ENCODE measurements at regions not wholly inside any gene's neighbourhood (a gene's known extent, or its start where the extent isn't known, plus 50 kb on each side); places are given as distances from the start of the nearest gene placed in this dataset.
"Not testable (repeated sequence)": the region's sequence is repeated elsewhere in the genome, so short reads cannot be mapped to it uniquely, and the experiment has no call there.

GRCh38 chrX:136975684-136976470, 57.9 kb downstream of the GPR101 start:
- DNase-seq (no peak), ATAC-seq (no peak)
- H3K4me1 Mint-ChIP-seq: no peaks in the 10 kb centered on the region
- no peaks in the 10 kb centered on the region for H3K36me3 Mint-ChIP-seq
- peaks cover 0 to 11% (median 2%) of the 10 kb centered on the region in 9 donors for H3K9me3 Mint-ChIP-seq
- no peaks in the 10 kb centered on the region for H3K27me3 Mint-ChIP-seq
- no peak overlapping the region for H3K4me3 Mint-ChIP-seq
- no peak overlapping the region for H3K27ac Mint-ChIP-seq
- POLR2A ChIA-PET: no interaction called here

- no peaks in the 10 kb centered on the region for H3K27me3 Mint-ChIP-seq
- POLR2A ChIA-PET: no interaction called here
- no peaks in the 10 kb centered on the region for H3K4me1 Mint-ChIP-seq
- no peaks in the 10 kb centered on the region for H3K9me3 Mint-ChIP-seq
- H3K36me3 Mint-ChIP-seq: no peaks in the 10 kb centered on the region
- no peak overlapping the region for H3K27ac Mint-ChIP-seq
- DNase-seq (no peak), ATAC-seq (no peak)
- H3K4me3 Mint-ChIP-seq: no peak overlapping the region
These were observed 65.8 kb downstream of the GPR101 start for GRCh38 chrX:136967966-136968365.

- no peak for DNase-seq
- POLR2A ChIA-PET: no interaction called here
- no peak for ATAC-seq
- Mint-ChIP-seq H3K27ac (no peak overlapping the region), H3K36me3 (no peaks in the 10 kb centered on the region), H3K4me3 (no peak overlapping the region), H3K27me3 (no peaks in the 10 kb centered on the region), H3K9me3 (no peaks in the 10 kb centered on the region), H3K4me1 (no peaks in the 10 kb centered on the region)
These were observed 69.8 kb downstream of the GPR101 start for GRCh38 chrX:136963973-136964372.

GRCh38 chrX:136961594-136962135, 72.1 kb downstream of the GPR101 start:
- ATAC-seq (no peak), DNase-seq (no peak)
- H3K9me3 Mint-ChIP-seq: no peaks in the 10 kb centered on the region
- no peak overlapping the region for H3K4me3 Mint-ChIP-seq
- POLR2A ChIA-PET: no interaction called here
- H3K36me3 Mint-ChIP-seq: no peaks in the 10 kb centered on the region
- no peaks in the 10 kb centered on the region for H3K4me1 Mint-ChIP-seq
- no peak overlapping the region for H3K27ac Mint-ChIP-seq
- H3K27me3 Mint-ChIP-seq: no peaks in the 10 kb centered on the region

GRCh38 chrX:136954930-136955329, 74.4 kb upstream of the RBMX start:
- H3K9me3 Mint-ChIP-seq: no peaks in the 10 kb centered on the region
- H3K4me1 Mint-ChIP-seq: no peaks in the 10 kb centered on the region
- no peaks in the 10 kb centered on the region for H3K27me3 Mint-ChIP-seq
- H3K36me3 Mint-ChIP-seq: no peaks in the 10 kb centered on the region
- ATAC-seq (no peak), DNase-seq (peak in 2 of 10 donors; percentile 9 to 10)
- POLR2A ChIA-PET: no interaction called here
- no peak overlapping the region for H3K27ac Mint-ChIP-seq
- no peak overlapping the region for H3K4me3 Mint-ChIP-seq

GRCh38 chrX:136953867-136954787, 73.6 kb upstream of the RBMX start:
- Mint-ChIP-seq H3K4me3 (no peak overlapping the region), H3K36me3 (no peaks in the 10 kb centered on the region), H3K4me1 (no peaks in the 10 kb centered on the region), H3K9me3 (no peaks in the 10 kb centered on the region), H3K27me3 (no peaks in the 10 kb centered on the region), H3K27ac (no peak overlapping the region)
- peak; percentile 49 to 61 for ATAC-seq
- peak; percentile 10 to 74 (median 36) for DNase-seq
- POLR2A ChIA-PET: no interaction called here

- Mint-ChIP-seq H3K4me1 (no peaks in the 10 kb centered on the region), H3K4me3 (no peak overlapping the region)
These were observed 69.7 kb upstream of the RBMX start for GRCh38 chrX:136950211-136950610.

GRCh38 chrX:136941396-136942337, 61.1 kb upstream of the RBMX start:
- POLR2A ChIA-PET: no interaction called here
- Mint-ChIP-seq H3K36me3 (peaks cover 0 to 7% (median 0%) of the 10 kb centered on the region in 3 donors), H3K27ac (no peak overlapping the region), H3K4me3 (no peak overlapping the region), H3K27me3 (no peaks in the 10 kb centered on the region), H3K4me1 (peaks cover 0 to 3% (median 0%) of the 10 kb centered on the region in 4 donors), H3K9me3 (no peaks in the 10 kb centered on the region)
- ATAC-seq: no peak
- no peak for DNase-seq

More at GRCh38 chrX:136950211-136950610, 69.7 kb upstream of the RBMX start:
- ATAC-seq: no peak
- no peak overlapping the region for H3K27ac Mint-ChIP-seq
- no peaks in the 10 kb centered on the region for H3K27me3 Mint-ChIP-seq
- no peak for DNase-seq
- POLR2A ChIA-PET: no interaction called here
- H3K9me3 Mint-ChIP-seq: no peaks in the 10 kb centered on the region
- no peaks in the 10 kb centered on the region for H3K36me3 Mint-ChIP-seq

- peaks cover 0 to 6% (median 1%) of the 10 kb centered on the region in 3 donors for H3K36me3 Mint-ChIP-seq
- POLR2A ChIA-PET: no interaction called here
- H3K27ac Mint-ChIP-seq: peak overlapping the region in 2 of 10 donors; percentile 48 to 83
- H3K27me3 Mint-ChIP-seq: no peaks in the 10 kb centered on the region
- no peaks in the 10 kb centered on the region for H3K9me3 Mint-ChIP-seq
- no peak overlapping the region for H3K4me3 Mint-ChIP-seq
- peaks cover 0 to 7% (median 0%) of the 10 kb centered on the region in 4 donors for H3K4me1 Mint-ChIP-seq
- DNase-seq: no peak
- ATAC-seq: no peak
These were observed 55.6 kb upstream of the RBMX start for GRCh38 chrX:136936183-136936549.

GRCh38 chrX:136935533-136936182, 55.1 kb upstream of the RBMX start:
- ATAC-seq, H3K9me3 Mint-ChIP-seq, H3K36me3 Mint-ChIP-seq, H3K27me3 Mint-ChIP-seq, POLR2A ChIA-PET, H3K4me1 Mint-ChIP-seq: not testable (repeated sequence)
- Mint-ChIP-seq H3K27ac (peak overlapping the region in 7 of 10 donors; percentile 22 to 83 (median 48)), H3K4me3 (peak overlapping the region in 5 of 10 donors; percentile 10 to 72 (median 23))
- peak in 1 of 10 donors; percentile 3 for DNase-seq

- H3K27me3 Mint-ChIP-seq, ATAC-seq, H3K27ac Mint-ChIP-seq, H3K4me1 Mint-ChIP-seq, H3K4me3 Mint-ChIP-seq, H3K36me3 Mint-ChIP-seq, DNase-seq, POLR2A ChIA-PET, H3K9me3 Mint-ChIP-seq: not testable (repeated sequence)
These were observed 54.1 kb upstream of the RBMX start for GRCh38 chrX:136934652-136935051.

GRCh38 chrX:136933611-136934145, 53.2 kb upstream of the RBMX start:
- Mint-ChIP-seq H3K27me3 (no peaks in the 10 kb centered on the region), H3K4me3 (no peak overlapping the region), H3K36me3 (peaks cover 0 to 7% (median 3%) of the 10 kb centered on the region in 3 donors), H3K4me1 (peaks cover 0 to 7% (median 0%) of the 10 kb centered on the region in 4 donors), H3K27ac (peak overlapping the region in 1 of 10 donors; percentile 66), H3K9me3 (no peaks in the 10 kb centered on the region)
- POLR2A ChIA-PET: no interaction called here
- DNase-seq (no peak), ATAC-seq (no peak)
